GM06990 (cell line): ENCODE measurements at regions not wholly inside any gene's neighbourhood (a gene's known extent, or its start where the extent isn't known, plus 50 kb on each side); places are given as distances from the start of the nearest gene placed in this dataset.

Experiments
- DNase-seq: peaks from one replicate; pipeline ENCODE4 v3.0.0-alpha.2; 2011; ENCODE audit not compliant: insufficient read length; ENCODE audit errors: extremely low read depth
- H3K27me3 ChIP-seq: replicated peaks from 2 replicates; pipeline ENCODE4 v1.6.0; 2011; ENCODE audit warnings: low read length; ENCODE audit not compliant: control insufficient read depth, insufficient read depth
- H3K36me3 ChIP-seq: 2 replicates; pipeline ENCODE4 v1.5.1; 2011; ENCODE audit warnings: low read length; ENCODE audit not compliant: control insufficient read depth, insufficient read depth
- H3K4me3 ChIP-seq: replicated peaks from 2 replicates; pipeline ENCODE4 v1.5.1; 2011; ENCODE audit warnings: low read depth, mild to moderate bottlenecking, control low read depth, low read length
- CTCF ChIP-seq: IDR thresholded peaks from 2 replicates; pipeline ENCODE4 v1.5.1; 2011; ENCODE audit warnings: low read length, control low read depth, mild to moderate bottlenecking, inconsistent platforms; ENCODE audit not compliant: insufficient read depth, poor library complexity, severe bottlenecking

GRCh38 chr6:19632786-19633185, 204.4 kb upstream of the ID4 start:
- DNase-seq, result no peak
- TF ChIP-seq CTCF, result no peak
- Histone ChIP-seq H3K27me3 (no peaks in the 10 kb centered on the region), H3K36me3 (no peaks in the 10 kb centered on the region), H3K4me3 (no peak overlapping the region)

GRCh38 chr6:19635728-19636127, 201.4 kb upstream of the ID4 start:
- no peak for DNase-seq
- H3K4me3 ChIP-seq, result no peak overlapping the region
- no peaks in the 10 kb centered on the region for H3K36me3 ChIP-seq
- H3K27me3 ChIP-seq, result no peaks in the 10 kb centered on the region
- no peak for TF ChIP-seq CTCF

- no peak for TF ChIP-seq CTCF
- no peak for DNase-seq
- H3K4me3 ChIP-seq, result no peak overlapping the region
Measured at GRCh38 chr6:19637010-19637409, 200.2 kb upstream of the ID4 start.

GRCh38 chr6:19638931-19639330, 198.2 kb upstream of the ID4 start:
- Histone ChIP-seq H3K36me3 (no peaks in the 10 kb centered on the region), H3K27me3 (no peaks in the 10 kb centered on the region), H3K4me3 (no peak overlapping the region)
- TF ChIP-seq CTCF, result no peak
- DNase-seq, result no peak

More at GRCh38 chr6:19637010-19637409, 200.2 kb upstream of the ID4 start:
- H3K36me3 ChIP-seq, result no peaks in the 10 kb centered on the region
- H3K27me3 ChIP-seq, result no peaks in the 10 kb centered on the region

- no peak for TF ChIP-seq CTCF
- no peak for DNase-seq
- H3K4me3 ChIP-seq, result no peak overlapping the region
- no peaks in the 10 kb centered on the region for H3K27me3 ChIP-seq
- H3K36me3 ChIP-seq, result no peaks in the 10 kb centered on the region
Measured at GRCh38 chr6:19643287-19643686, 193.9 kb upstream of the ID4 start.

GRCh38 chr6:19643713-19644112, 193.5 kb upstream of the ID4 start:
- Histone ChIP-seq H3K4me3 (no peak overlapping the region), H3K36me3 (no peaks in the 10 kb centered on the region), H3K27me3 (no peaks in the 10 kb centered on the region)
- TF ChIP-seq CTCF, result no peak
- DNase-seq, result no peak
